Keratinocyte (primary cell): ENCODE measurements at regions not wholly inside any gene's neighbourhood (a gene's known extent, or its start where the extent isn't known, plus 50 kb on each side); places are given as distances from the start of the nearest gene placed in this dataset.

Experiments used
- DNase-seq: peaks from one replicate; pipeline ENCODE4 v3.0.0-alpha.2; 2011; ENCODE audit warnings: low read depth, missing footprints, low spot score
- FAIRE-seq: peaks from 2 replicates; lab custom pipeline; 2011; peaks lifted over from hg19 to GRCh38; lab: Jason Lieb, UNC
- H2AFZ ChIP-seq: 2 replicates; pipeline ENCODE4 v1.6.0; 2012; ENCODE audit warnings: low read length, control low read depth, inconsistent platforms; ENCODE audit not compliant: control insufficient read depth
- H3K27ac ChIP-seq: 2 replicates; pipeline ENCODE4 v1.5.1; 2011; ENCODE audit warnings: low read length; ENCODE audit not compliant: control insufficient read depth, insufficient read depth
- H3K27me3 ChIP-seq: 3 replicates; pipeline ENCODE4 v1.6.0; 2011; ENCODE audit warnings: low read length; ENCODE audit not compliant: control insufficient read depth, insufficient read depth; ENCODE audit errors: extremely low read depth
- H3K36me3 ChIP-seq, 2 experiments: 2 replicates in 1 of 2; 3 replicates in 1 of 2; pipeline ENCODE4 v1.5.1; 2011; ENCODE audit warnings: low read length in 2 of 2, mild to moderate bottlenecking in 1 of 2; ENCODE audit not compliant: control insufficient read depth in 2 of 2, insufficient read depth in 2 of 2; ENCODE audit errors: extremely low read depth in 1 of 2
- H3K4me1 ChIP-seq: 3 replicates; pipeline ENCODE4 v1.5.1; 2011; ENCODE audit warnings: low read length; ENCODE audit not compliant: control insufficient read depth, insufficient read depth; ENCODE audit errors: extremely low read depth
- H3K4me2 ChIP-seq: 3 replicates; pipeline ENCODE4 v1.6.0; 2011; ENCODE audit warnings: low read depth, low read length; ENCODE audit not compliant: control insufficient read depth, insufficient read depth; ENCODE audit errors: extremely low read depth
- H3K4me3 ChIP-seq, 3 experiments: fragments of 200-600 bp in 1 of 3; sonication (generic) in 1 of 3; 2 replicates in 2 of 3; 3 replicates in 1 of 3; pipeline ENCODE4 v1.5.1; 2011 to 2016; ENCODE audit warnings: low read length in 3 of 3, mild to moderate bottlenecking in 3 of 3, control low read depth in 2 of 3, inconsistent platforms in 1 of 3, low read depth in 1 of 3, mixed read lengths in 1 of 3, mixed run types in 1 of 3, moderate library complexity in 1 of 3; ENCODE audit not compliant: control insufficient read depth in 2 of 3, insufficient read depth in 2 of 3; ENCODE audit errors: extremely low read depth in 1 of 3
- H3K79me2 ChIP-seq: 2 replicates; pipeline ENCODE4 v1.6.0; 2012; ENCODE audit warnings: low read length; ENCODE audit not compliant: control insufficient read depth, insufficient read depth
- H3K9ac ChIP-seq: 3 replicates; pipeline ENCODE4 v1.6.0; 2011; ENCODE audit warnings: low read length; ENCODE audit not compliant: control insufficient read depth, insufficient read depth; ENCODE audit errors: extremely low read depth
- H3K9me1 ChIP-seq: 3 replicates; pipeline ENCODE4 v1.6.0; 2011; ENCODE audit warnings: low read length; ENCODE audit not compliant: control insufficient read depth, insufficient read depth; ENCODE audit errors: extremely low read depth
- H3K9me3 ChIP-seq: 2 replicates; pipeline ENCODE4 v1.5.1; 2012; ENCODE audit warnings: low read depth, low read length; ENCODE audit not compliant: control insufficient read depth
- H4K20me1 ChIP-seq: 3 replicates; pipeline ENCODE4 v1.6.0; 2011; ENCODE audit warnings: low read length; ENCODE audit not compliant: control insufficient read depth, insufficient read depth; ENCODE audit errors: extremely low read depth
- EZH2 ChIP-seq: IDR thresholded peaks from one replicate; pipeline ENCODE4 v1.6.1; 2012; ENCODE audit warnings: inconsistent platforms, mild to moderate bottlenecking, low read length, moderate library complexity
- dilution Hi-C: fragments of 300-500 bp; cut with MboI; formaldehyde crosslinking; loops from one replicate; pipeline ENCODE4 v1.7.0; 2020; ENCODE audit warnings: low sequenced_read_pairs; ENCODE audit not compliant: extremely low pct_ligation_motif_present
- TF ChIP-seq, protein P1 (sequence below), 3 experiments: IDR thresholded peaks in 1 of 3; conservative IDR thresholded peaks in 1 of 3; optimal IDR thresholded peaks in 1 of 3; 2 replicates in 2 of 3; 3 replicates in 1 of 3; pipeline versions ENCODE3 to v1.5.1; 2011; ENCODE audit warnings: low read length in 3 of 3, mild to moderate bottlenecking in 3 of 3, moderate library complexity in 2 of 3, control low read depth in 1 of 3, inconsistent platforms in 1 of 3; ENCODE audit not compliant: insufficient read depth in 2 of 3; ENCODE audit errors: extremely low read depth in 1 of 3

DNA sequence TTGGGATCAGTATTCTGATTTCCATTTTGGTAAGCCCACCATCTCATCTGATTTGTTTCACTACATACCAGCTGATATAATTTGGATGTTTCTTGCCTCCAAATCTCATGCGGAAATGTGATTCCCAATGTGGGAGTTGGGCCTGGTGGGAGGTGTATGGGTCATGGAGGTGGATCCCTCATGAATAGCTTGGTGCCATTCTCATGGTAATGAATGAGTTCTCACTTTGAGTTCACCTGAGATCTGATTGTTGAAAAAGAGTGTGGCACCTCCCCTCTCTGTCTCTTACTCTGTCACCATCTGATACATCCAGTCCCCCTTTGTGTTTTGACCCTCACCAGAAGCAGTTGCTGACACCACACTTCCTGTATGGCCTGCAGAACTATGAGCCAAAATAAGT is 347.3 kb downstream of the ARL4A start:
- Histone ChIP-seq H3K27me3 (no peaks in the 10 kb centered on the region), H4K20me1 (no peaks in the 10 kb centered on the region), H3K9ac (no peak overlapping the region), H2AFZ (no peak overlapping the region), H3K79me2 (no peaks in the 10 kb centered on the region), H3K27ac (no peak overlapping the region), H3K4me2 (no peak overlapping the region), H3K36me3 (no peaks in the 10 kb centered on the region), H3K9me1 (no peaks in the 10 kb centered on the region), H3K4me1 (peaks cover 9% of the 10 kb centered on the region), H3K4me3 (no peak overlapping the region), H3K9me3 (no peaks in the 10 kb centered on the region)
- FAIRE-seq, result no peak
- dilution Hi-C loops, result no loop called here
- TF ChIP-seq EZH2, result no peak
- TF ChIP-seq, protein P1, sequence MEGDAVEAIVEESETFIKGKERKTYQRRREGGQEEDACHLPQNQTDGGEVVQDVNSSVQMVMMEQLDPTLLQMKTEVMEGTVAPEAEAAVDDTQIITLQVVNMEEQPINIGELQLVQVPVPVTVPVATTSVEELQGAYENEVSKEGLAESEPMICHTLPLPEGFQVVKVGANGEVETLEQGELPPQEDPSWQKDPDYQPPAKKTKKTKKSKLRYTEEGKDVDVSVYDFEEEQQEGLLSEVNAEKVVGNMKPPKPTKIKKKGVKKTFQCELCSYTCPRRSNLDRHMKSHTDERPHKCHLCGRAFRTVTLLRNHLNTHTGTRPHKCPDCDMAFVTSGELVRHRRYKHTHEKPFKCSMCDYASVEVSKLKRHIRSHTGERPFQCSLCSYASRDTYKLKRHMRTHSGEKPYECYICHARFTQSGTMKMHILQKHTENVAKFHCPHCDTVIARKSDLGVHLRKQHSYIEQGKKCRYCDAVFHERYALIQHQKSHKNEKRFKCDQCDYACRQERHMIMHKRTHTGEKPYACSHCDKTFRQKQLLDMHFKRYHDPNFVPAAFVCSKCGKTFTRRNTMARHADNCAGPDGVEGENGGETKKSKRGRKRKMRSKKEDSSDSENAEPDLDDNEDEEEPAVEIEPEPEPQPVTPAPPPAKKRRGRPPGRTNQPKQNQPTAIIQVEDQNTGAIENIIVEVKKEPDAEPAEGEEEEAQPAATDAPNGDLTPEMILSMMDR (optimal IDR thresholded peaks at IDR 0.05 in 1 of 3, IDR thresholded peaks at IDR 0.05 in 1 of 3, conservative IDR thresholded peaks at IDR 0.05 in 1 of 3; ENCODE audit: extremely low read depth in 1 of 3, insufficient read depth in 2 of 3, low read length in 3 of 3), result no peak
- no peak for DNase-seq

DNA sequence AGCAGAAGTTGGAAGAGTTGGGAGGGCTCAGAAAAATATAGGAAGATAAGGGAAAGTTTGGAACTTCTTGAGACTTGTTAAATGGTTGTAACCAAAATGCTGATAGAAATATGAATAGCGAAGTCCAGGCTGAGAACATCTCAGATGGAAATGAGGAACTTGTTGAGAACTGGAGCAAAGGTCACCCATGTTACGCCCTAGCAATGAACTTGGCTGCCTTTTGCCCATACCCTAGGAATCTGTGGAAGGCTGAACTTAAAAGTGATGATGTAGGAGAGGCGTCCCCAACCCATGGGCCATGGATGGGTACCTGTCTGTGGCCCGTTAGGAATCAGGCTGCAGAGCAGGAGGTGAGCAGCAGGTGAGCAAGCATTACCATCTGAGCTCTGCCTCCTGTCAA is 347.8 kb downstream of the ARL4A start:
- Histone ChIP-seq H3K79me2 (no peaks in the 10 kb centered on the region), H3K9me1 (no peaks in the 10 kb centered on the region), H3K27ac (no peak overlapping the region), H3K4me3 (no peak overlapping the region), H3K36me3 (no peaks in the 10 kb centered on the region), H3K4me1 (peaks cover 9% of the 10 kb centered on the region), H3K27me3 (no peaks in the 10 kb centered on the region), H3K9ac (no peak overlapping the region), H2AFZ (no peak overlapping the region), H3K4me2 (no peak overlapping the region), H3K9me3 (no peaks in the 10 kb centered on the region), H4K20me1 (no peaks in the 10 kb centered on the region)
- FAIRE-seq (no peak), DNase-seq (no peak)
- no peak for TF ChIP-seq EZH2
- TF ChIP-seq, protein P1 (optimal IDR thresholded peaks at IDR 0.05 in 1 of 3, IDR thresholded peaks at IDR 0.05 in 1 of 3, conservative IDR thresholded peaks at IDR 0.05 in 1 of 3; ENCODE audit: extremely low read depth in 1 of 3, insufficient read depth in 2 of 3, low read length in 3 of 3), result no peak
- dilution Hi-C loops, result no loop called here
